ENCODE measurements at regions not wholly inside any gene's neighbourhood (a gene's known extent, or its start where the extent isn't known, plus 50 kb on each side); places are given as distances from the start of the nearest gene placed in this dataset.
"Not testable (repeated sequence)": the region's sequence is repeated elsewhere in the genome, so short reads cannot be mapped to it uniquely, and the experiment has no call there.

GRCh38 chr5:101205065-101205464 lies 302.0 kb upstream of the ST8SIA4 start:
- DNase-seq (ENCODE audit: low read depth): not testable (repeated sequence)

DNA sequence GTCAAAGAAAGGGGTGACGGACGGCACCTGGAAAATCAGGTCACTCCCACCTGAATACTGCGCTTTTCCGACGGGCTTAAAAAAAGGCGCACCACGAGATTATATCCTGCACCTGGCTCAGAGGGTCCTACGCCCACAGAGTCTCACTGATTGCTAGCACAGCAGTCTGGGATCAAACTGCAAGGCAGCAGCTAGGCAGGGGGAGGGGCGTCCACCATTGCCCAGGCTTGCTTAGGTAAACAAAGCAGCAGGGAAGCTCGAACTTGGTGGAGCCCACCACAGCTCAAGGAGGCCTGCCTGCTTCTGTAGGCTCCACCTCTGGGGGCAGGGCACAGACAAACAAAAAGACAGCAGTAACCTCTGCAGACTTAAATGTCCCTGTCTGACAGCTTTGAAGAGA lies 277.3 kb upstream of the ST8SIA4 start:
- not testable (repeated sequence) for DNase-seq (ENCODE audit: low read depth)

- no peak for DNase-seq (ENCODE audit: low read depth)
Measured at GRCh38 chr5:101176605-101177004, 273.5 kb upstream of the ST8SIA4 start.

DNA sequence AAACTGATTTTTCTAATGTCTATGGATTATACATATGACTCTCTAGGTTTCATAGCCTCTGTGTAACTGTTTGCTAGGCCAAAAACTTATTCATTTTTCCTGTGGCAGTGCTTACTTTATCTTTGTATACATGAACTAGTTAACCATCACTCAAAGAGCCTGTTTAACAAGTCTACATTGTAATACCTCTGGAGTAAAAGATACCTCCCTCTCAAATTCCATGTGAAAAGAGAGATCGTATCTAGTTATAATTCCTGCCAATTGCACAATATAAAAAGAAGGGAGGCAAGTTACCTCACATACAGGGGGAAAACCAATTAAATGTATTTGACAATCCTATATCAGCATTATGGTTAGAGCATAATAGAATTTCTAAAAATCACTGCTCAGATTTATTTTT lies 271.9 kb upstream of the ST8SIA4 start:
- no peak for DNase-seq (ENCODE audit: low read depth)

DNA sequence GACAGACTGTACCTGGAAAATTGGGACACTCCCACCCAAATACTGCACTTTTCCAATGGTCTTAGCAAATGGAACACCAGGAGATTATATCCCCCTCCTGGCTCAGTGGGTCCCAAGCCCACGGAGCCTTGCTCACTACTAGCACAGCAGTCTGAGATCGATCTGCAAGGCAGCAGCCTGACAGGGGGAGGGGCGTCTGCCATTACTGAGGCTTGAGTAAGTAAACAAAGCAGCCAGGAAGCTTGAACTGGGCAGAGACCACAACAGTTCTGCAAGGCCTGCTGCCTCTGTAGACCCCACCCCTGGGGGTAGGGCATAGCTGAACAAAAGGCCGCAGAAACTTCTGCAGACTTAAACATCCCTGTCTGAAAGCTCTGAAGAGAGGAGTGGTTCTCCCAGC lies 260.0 kb upstream of the ST8SIA4 start:
- DNase-seq (ENCODE audit: low read depth): no peak

DNA sequence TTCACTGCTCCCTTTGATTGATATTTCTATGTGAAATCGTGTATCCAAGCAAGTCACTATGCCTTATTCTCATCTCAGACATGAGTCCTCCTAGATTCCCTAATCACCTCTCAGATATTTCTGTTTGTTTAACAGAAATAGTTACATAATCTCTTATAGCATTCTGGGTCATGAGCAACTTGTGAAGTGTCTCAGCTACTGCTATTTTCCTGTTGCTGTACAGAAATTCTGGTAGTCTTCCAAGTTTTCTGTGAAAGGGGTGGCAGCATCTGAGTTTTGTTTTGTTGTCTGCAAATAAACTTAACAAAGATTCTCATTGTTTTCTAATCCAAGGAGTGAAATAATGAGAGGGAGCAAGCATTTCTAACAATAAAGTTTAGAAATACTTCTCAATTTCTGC lies 256.9 kb upstream of the ST8SIA4 start:
- no peak for DNase-seq (ENCODE audit: low read depth)

- DNase-seq (ENCODE audit: low read depth): no peak
Measured at GRCh38 chr5:101159006-101159405, 255.9 kb upstream of the ST8SIA4 start.

DNA sequence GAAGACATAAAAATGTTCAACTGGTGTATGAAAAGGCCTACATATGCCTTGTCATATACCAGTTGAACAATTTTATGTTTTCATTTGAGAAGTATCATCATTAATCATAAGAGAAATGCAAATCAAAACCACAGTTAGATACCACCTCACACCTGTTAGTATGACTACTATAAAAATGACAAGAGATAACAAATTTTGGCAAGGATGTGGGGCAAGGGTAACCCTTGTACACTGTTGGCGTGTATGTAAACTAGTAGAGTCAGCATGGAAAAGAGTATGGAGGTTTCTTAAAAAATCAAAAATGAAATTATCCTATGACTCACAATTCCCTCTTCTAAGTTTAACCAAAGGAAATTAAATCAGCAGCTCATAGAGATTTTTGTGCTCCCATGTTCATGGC lies 250.4 kb upstream of the ST8SIA4 start:
- no peak for DNase-seq (ENCODE audit: low read depth)

DNA sequence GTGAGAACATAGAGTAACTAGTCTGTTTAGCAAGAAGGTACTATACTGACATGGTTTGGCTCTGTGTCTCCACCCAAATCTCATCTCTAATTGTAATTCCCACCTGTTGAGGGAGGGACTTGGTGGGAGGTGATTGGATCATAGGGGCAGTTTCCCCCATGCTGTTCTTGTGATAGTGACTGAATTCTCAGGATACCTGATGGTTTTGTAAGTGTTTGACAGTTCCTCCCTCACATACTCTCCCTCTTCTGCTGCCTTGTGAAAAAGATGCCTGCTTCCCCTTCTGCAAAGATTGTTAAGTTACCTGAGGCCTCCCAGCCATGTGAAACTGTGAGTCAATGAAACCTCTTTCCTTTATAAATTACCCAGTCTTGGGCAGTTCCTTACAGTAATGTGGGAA lies 240.4 kb upstream of the ST8SIA4 start:
- DNase-seq (ENCODE audit: low read depth): no peak

DNA sequence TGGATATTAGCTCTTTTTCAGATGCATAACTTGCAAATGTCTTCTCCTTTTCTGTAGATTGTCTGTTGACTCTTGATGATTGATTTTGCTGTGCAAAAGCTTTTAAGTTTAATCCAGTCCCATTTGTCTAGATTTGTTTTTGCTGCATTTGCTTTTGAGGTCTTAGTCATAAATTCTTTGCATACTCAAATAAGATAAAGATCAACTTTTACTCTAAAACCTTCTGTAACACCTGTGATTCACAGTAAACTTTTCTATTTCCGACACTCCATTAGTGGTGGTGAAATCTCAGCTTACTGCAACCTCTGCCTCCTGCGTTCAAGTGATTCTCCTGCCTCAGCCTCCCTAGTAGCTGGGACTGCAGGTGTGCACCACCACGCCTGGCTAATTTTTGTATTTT lies 239.0 kb upstream of the ST8SIA4 start:
- no peak for DNase-seq (ENCODE audit: low read depth)

GRCh38 chr5:101136454-101136853 lies 233.4 kb upstream of the ST8SIA4 start:
- no peak for DNase-seq (ENCODE audit: low read depth)

DNA sequence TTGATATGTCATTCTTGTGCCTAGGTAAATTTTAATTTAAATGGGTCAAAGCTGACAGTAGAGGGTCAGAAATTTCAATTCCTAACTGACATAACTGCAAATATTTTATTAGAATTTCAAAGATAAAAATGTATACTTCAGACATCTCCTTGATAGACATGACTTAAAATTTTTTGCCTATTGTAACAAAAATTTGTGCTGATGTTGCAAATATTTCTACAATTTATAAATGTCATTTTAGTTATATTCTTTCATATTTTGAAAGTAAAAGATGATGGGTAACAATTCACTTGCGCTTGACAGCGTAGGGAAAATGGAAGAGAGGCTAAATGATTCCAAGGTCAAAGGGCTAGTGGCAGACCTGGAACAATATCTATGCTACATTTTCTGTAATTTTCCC lies 220.3 kb upstream of the ST8SIA4 start:
- DNase-seq (ENCODE audit: low read depth): no peak

DNA sequence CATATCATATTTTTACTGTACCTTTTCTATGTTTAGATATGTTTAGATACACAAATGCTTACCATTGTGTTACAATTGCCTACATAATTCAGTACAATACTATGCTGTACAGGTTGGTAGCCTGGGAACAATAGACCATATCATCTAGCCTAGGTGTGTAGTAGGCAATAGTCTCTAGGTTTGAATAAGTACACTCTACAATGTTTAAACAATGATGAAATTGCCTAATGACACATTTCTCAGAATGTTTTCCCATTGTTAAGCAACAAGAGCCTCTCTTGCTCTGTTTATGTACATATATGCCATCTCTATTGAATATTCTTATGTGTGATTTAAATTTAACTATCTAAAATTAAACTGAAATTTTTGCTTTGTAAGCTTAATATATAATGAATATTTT lies 209.6 kb upstream of the ST8SIA4 start:
- DNase-seq (ENCODE audit: low read depth): no peak

GRCh38 chr5:101103874-101104273 lies 200.8 kb upstream of the ST8SIA4 start:
- no peak for DNase-seq (ENCODE audit: low read depth)

GRCh38 chr5:101102506-101102905 lies 199.4 kb upstream of the ST8SIA4 start:
- DNase-seq (ENCODE audit: low read depth): no peak

DNA sequence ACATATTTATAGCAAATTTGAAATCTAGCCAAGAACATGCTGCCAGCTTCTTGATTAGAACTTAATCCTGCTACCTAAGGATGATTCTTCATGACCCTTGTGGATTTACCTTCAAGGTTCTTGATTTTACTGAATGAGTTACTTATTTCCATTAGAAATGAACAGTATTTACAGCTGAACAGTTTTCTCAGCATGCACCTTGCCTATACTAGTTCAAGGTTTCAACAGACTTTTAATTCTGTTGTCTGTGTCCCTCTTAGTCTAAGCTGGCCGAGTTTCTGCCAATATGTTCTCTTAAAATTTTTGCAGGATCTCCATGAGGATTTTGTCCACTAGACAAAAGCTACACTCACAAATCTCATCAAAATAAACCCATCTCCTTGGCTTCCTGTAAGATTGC lies 188.8 kb upstream of the ST8SIA4 start:
- DNase-seq (ENCODE audit: low read depth): no peak

- DNase-seq (ENCODE audit: low read depth): no peak
Measured at GRCh38 chr5:101084353-101084752, 181.3 kb upstream of the ST8SIA4 start.

DNA sequence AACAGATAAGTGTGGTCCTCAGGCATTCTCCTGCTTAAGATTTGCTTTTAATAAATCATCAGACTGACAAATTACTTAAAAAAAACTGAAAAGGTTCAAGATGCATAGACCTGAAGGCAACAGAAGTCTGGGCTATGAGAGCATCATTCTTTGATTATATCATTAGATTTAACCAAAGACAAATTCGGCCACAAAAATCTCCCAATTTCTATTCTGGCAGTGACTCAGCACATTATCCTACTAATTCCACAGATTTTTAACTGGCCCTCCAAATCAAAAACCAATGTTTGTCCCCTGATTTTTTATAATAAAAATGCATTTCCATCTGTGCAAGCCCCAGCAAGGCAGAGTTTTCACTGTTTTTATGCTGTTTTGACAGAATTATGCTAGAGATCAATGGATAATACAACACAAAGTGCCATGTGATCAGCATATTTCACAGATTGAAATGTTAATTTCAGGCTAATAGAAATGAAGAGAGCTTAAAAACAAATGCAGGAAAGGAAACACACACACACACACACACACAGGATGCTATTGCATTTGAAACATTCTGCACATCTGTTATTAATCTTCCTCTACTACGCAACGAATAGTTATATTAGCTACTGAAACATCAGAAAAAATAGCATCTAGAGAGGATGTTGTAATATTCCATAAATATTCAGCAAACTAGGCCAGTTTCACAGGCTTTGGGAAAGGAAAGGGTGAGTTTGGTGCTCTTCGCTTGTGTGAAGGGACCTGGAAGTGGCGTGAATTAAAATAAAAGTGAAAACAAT lies 177.6 kb upstream of the ST8SIA4 start:
- DNase-seq (ENCODE audit: low read depth): no peak

DNA sequence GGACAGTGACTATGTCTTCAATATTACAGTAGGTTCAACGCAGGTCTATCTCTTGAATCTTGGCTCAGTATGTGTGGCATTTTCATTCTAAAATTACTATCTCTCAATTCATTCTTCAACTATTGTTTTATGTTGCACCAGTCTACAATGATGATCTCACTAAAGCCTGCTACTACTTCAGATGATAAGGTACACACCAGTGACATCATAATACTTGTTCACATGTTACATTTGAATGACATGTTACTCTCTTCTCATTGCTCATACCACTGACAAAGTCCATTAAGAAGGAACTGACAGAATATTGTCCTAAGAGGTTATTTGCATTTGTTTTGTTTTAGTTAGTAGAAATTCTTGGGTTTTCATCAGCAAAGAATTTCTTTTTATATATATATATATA lies 165.2 kb upstream of the ST8SIA4 start:
- DNase-seq (ENCODE audit: low read depth): no peak

GRCh38 chr5:101067429-101067828 lies 164.3 kb upstream of the ST8SIA4 start:
- no peak for DNase-seq (ENCODE audit: low read depth)

GRCh38 chr5:101062902-101063301 lies 159.8 kb upstream of the ST8SIA4 start:
- no peak for DNase-seq (ENCODE audit: low read depth)

GRCh38 chr5:101047181-101047580 lies 144.1 kb upstream of the ST8SIA4 start:
- DNase-seq (ENCODE audit: low read depth): no peak

- DNase-seq (ENCODE audit: low read depth): no peak
Measured at GRCh38 chr5:101045689-101046088, 142.6 kb upstream of the ST8SIA4 start.

DNA sequence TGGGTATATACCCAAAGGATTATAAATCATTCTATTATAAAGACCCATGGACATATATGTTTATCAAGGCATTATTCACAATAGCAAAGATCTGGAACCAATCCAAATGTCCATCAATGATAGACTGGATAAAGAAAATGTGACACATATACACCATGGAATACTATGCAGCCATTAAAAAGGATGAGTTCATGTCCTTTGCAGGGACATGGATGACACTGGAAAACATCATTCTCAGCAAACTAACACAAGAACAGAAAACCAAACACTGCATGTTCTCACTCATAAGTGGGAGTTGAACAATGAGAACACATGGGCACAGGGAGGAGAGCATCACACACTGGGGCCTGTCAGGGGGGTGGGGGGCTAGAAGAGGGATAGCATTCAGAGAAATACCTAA lies 136.9 kb upstream of the ST8SIA4 start:
- DNase-seq (ENCODE audit: low read depth): not testable (repeated sequence)
